Superior temporal gyrus (tissue), 1 donor: ENCODE measurements at regions not wholly inside any gene's neighbourhood (a gene's known extent, or its start where the extent isn't known, plus 50 kb on each side); places are given as distances from the start of the nearest gene placed in this dataset.

ENCODE experiments used
- DNase-seq: peaks from one replicate; pipeline ENCODE4 v3.0.0-alpha.2; 2016; ENCODE audit errors: extremely low spot score

- DNase-seq: peak; percentile 70
Observed at GRCh38 chr10:10294184-10294880, 723.3 kb upstream of the CELF2 start.

DNA sequence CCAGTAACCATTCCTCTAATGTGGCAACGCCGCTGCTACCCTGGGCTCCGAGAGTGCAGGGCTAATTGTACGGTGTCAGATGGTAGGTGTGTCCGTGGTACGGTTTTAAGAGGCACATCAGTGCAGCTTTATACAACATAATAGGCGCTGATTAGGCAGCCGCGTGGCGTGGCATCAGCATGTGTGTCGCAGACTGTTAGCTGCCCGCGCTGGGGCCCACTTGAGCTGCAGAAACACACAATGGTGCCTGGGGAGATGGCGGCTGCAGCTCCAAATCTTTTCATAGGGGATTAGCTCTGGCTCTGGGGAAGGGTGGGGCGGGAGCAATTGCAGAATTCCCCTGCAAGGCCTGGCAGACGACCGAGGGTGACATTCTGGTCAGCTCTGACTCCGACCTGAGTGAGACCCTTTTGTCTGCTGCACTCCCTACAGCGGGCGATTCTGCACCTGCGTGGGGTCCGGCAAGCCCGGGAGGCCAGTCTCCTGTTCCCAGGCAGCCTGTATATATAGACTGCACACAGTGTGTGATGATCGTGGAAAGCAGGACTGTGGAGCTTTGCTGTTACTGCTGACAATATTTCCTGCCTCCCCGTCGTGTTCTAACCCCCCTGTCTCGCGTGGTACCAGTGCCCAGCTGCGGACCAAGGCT, 722.7 kb upstream of the CELF2 start:
- no peak for DNase-seq

DNA sequence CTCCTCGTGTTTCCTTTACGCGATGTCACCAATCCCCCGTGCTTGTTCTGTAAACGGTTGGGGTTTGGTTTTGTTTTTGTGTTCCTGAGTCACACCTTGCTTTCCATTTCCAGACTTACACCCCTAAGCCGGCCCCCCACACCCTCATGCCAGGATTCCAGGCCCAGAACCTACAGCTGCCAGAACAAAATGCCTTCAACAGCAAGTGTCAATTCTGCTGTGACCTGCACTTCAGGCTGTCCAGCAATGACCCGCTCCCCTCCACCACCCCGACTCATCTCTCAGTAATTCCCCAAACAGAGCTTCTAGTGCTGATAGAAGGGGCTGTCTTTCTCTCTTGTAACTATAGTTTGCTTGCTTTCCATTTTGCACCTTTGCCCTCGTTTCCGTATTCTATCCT, 722.1 kb upstream of the CELF2 start:
- no peak for DNase-seq

GRCh38 chr10:10302689-10303088, 715.0 kb upstream of the CELF2 start:
- DNase-seq: no peak

DNA sequence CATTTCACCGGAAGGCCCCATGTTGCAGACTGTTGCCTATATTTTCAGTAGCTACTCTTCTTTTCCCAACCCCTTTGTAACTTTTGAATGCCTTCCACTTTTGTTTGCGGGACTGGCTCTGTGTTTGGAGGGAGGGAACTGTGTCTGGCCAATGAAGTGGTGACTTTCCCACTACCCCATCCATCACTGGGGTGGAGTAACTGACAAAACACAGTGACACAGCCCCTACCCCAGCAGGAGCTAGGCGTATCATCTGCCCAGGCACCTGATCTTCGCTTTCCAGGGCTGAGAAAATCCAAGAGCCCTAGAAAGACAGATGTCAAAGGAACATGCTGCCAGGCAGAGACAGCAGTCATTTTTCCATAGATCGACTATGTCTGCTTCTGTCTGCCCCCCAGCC, 710.6 kb upstream of the CELF2 start:
- DNase-seq: no peak

- no peak for DNase-seq
Observed at GRCh38 chr10:10307551-10307950, 710.1 kb upstream of the CELF2 start.

DNA sequence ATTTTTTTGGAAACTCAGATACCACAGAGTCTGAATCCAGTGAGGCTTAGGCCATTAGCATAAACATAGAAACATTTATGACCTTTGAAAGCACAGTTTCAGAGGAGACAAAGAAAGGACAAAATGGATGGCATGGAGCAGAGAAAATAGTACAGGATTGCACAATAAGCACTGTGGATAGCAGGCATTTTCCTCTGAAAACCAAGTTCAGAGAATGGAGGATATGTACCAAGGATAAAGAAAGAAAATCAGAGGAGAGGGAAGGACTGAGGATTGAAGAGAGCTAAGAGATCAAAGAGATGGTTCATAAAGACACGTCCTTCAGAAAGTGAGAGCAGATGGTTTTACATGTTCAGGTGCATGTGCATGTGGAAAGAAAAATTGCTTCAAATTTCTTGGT, 707.2 kb upstream of the CELF2 start:
- no peak for DNase-seq

DNA sequence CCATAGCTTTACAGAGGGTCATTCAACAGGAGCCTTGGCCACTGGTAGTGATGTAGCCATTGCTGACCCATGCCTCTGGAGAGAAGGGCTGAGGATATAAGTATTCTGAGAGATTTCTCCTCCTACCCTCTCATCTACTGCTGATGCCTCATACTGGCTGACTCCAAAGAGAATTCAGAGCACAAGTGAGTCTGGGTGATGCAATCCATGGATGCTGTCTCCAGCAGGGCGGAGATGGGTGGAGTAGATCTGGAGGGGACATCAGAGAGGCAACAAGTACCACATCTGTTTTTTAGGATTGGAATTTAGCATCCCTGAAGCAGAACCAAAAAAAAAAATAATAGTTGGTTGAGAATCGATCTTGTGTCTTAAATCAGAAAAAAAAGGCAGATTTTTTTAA, 705.7 kb upstream of the CELF2 start:
- no peak for DNase-seq

GRCh38 chr10:10313149-10313835, 704.4 kb upstream of the CELF2 start:
- no peak for DNase-seq

DNA sequence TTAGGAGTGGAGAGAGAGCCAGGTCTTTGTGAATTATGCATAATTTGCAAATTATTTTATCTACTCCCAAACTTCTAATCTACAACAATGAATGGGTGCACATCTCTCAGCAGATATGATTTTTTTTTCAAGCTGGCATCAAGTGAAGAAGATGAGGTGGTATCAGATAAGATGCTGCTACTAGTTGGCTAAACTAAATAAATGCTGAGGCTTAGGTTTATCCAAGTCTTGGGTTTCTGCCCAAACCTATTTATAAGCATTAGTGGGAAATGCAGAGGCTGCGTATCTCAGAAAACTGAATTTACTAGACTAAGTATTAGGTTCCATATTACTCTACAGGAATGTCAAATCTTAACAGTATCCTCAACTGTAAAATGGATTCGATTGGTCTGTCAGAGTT, 703.0 kb upstream of the CELF2 start:
- no peak for DNase-seq

GRCh38 chr10:10315989-10316388, 701.7 kb upstream of the CELF2 start:
- no peak for DNase-seq

- no peak for DNase-seq
Observed at GRCh38 chr10:10317151-10317550, 700.5 kb upstream of the CELF2 start.

GRCh38 chr10:10318856-10319255, 698.8 kb upstream of the CELF2 start:
- no peak for DNase-seq

GRCh38 chr10:10320956-10321355, 696.7 kb upstream of the CELF2 start:
- peak; percentile 43 for DNase-seq

DNA sequence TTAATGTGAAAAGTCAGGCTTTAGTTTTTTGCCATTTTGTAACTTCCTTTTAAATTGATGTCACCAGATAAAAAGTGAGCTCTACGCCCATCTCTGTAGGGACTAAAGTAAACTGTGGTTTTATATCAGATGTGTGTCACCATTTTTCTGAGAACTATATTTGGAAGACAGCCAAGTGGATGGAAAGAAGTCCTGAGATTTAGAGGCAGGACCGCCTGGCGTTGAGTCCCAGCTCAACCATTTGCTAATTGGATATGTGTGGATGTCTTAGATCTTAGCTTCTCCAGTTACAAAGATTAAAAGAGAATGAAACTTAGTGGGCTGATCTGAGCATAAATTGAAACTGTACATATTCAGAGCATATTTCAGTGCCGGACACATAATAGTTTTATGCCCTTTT, 691.6 kb upstream of the CELF2 start:
- DNase-seq: no peak

DNA sequence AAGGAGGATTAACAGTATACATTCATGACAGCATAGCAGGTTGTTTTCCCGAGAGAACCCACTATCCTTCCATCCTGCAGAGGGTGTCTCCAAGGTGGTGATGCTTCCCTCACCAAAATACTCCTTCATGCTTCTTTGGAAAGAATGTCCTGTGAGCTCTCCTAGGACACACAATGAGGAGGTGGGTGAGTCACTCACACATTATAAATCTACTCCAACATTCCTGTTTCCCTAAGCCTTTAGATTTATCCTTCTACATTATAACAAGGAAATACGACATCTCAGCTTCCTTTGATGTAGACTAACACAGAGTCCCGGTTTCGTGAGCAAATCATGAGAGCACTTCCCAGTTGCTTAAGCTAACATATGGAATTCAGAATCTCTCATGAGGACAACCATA, 689.7 kb upstream of the CELF2 start:
- DNase-seq: peak; percentile 36

DNA sequence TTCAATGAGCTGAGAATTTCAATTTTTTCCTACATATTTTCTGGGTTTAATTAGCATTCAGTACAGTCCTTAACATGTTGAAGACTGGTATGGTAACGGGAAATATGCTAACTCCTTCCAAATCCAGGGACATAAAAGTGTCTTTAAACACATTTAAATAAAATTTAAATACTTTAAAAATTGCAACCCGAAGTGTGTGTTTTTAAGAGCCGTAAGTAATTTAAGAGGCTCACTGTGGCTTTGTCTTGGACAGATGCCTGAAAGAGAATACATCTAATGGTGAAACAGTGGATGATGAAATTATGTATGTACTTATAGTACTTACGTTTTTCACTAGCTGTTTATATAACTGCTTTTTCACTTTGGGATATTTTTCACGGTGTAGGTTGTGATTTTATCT, 687.3 kb upstream of the CELF2 start:
- DNase-seq: peak; percentile 38

DNA sequence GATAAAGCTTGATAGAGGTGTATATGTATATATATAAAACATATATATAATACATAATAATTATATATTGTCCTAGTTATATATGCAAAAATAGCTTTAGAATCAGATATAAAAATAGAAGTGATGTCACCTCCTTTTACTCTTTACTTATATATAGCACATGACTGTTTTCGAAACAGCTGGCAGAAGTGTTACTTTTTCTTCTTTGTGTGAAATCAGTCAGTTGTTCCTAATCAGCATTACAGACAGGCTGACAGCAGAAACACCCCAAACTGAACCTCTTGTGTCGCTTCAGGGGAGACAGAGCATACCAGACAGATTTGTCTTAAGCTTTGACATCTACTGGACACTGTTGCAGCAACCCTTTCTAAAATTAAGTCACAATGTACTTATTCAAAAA, 684.9 kb upstream of the CELF2 start:
- no peak for DNase-seq

DNA sequence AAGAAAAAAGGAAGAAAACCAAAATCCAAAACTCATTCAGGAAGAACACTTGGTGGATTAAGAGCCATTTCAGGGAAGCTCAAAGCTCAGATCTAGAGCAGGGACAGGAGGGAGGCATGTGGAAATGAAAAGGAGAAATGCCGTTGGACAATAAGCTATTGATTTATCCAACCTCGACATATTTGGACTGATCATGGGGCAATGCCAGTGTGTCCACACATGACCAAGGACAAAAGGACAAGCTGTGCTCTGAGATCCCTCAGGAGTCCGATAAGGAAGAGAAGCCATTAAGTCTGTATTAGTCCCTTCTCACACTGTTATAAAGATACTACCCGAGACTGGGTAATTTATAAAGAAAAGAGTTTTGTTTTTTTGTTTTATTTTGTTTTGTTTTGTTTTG, 684.0 kb upstream of the CELF2 start:
- DNase-seq: no peak

- no peak for DNase-seq
Observed at GRCh38 chr10:10338339-10338738, 679.3 kb upstream of the CELF2 start.

GRCh38 chr10:10346390-10347150, 671.1 kb upstream of the CELF2 start:
- DNase-seq: peak; percentile 60

- no peak for DNase-seq
Observed at GRCh38 chr10:10350050-10350449, 667.6 kb upstream of the CELF2 start.
